ENCODE measurements at regions not wholly inside any gene's neighbourhood (a gene's known extent, or its start where the extent isn't known, plus 50 kb on each side); places are given as distances from the start of the nearest gene placed in this dataset.

DNA sequence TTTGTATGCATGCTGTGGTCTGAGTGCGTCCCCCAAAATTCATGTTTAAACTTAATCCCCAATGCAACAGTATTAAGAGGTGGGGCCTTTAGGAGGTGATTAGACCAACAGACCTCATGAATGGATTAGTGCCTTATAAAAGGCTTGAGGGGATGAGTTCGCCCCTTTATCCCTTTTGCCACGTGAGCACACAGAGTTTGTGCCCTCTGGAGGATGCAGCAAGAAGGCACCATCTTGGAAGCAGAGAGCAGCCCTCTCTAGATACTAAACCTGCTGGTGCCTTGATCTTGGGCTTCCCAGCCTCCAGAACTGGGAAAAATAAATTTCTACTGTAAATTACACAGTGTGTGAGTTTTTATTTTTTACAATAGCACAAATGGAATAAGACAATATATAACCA lies 177.1 kb upstream of the SPRY4 start:
- in situ Hi-C loops (cut with HindIII; ENCODE audit: low sequenced_read_pairs), result no loop called here
- DNase-seq (ENCODE audit: low read depth), result no peak
- TF ChIP-seq, protein P1, sequence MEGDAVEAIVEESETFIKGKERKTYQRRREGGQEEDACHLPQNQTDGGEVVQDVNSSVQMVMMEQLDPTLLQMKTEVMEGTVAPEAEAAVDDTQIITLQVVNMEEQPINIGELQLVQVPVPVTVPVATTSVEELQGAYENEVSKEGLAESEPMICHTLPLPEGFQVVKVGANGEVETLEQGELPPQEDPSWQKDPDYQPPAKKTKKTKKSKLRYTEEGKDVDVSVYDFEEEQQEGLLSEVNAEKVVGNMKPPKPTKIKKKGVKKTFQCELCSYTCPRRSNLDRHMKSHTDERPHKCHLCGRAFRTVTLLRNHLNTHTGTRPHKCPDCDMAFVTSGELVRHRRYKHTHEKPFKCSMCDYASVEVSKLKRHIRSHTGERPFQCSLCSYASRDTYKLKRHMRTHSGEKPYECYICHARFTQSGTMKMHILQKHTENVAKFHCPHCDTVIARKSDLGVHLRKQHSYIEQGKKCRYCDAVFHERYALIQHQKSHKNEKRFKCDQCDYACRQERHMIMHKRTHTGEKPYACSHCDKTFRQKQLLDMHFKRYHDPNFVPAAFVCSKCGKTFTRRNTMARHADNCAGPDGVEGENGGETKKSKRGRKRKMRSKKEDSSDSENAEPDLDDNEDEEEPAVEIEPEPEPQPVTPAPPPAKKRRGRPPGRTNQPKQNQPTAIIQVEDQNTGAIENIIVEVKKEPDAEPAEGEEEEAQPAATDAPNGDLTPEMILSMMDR (IDR thresholded peaks at IDR 0.05; ENCODE audit: low read depth, low read length, missing control alignments), result no peak
- no peak overlapping the region for H3K4me3 ChIP-seq (ENCODE audit: low read depth, low read length)

DNA sequence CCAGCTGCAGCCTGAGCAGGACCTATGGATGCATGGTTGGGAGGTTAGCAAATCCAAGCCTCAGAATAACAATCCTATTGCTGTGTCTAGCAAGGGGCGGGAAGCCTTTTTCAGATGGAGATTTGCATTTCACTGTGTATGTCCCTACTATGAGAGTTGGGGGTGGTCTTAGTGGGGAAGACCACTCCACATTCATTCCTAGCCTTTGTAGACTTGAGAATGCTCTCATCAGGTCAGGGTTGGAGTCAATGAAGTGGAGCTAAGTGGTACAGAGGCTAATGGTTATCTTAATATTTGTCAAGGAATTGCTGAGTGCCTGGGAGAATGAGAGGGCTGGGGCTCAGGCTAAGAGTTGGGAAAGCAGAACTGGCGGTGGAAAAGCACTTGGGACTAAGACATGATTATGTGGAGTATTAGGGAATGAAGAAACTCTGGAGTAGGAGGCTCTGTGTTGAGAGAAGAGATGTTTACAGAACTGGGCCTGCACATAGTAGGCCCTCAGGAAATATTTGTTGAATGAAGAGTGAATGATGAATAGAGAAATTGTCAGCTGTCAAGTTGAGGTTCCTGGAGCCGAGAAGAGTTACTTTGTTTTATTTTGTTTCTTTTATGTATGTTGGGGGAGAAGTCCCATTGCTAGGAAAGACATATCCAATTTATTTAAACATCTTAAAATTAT lies 175.5 kb upstream of the SPRY4 start:
- TF ChIP-seq, protein P1 (IDR thresholded peaks at IDR 0.05; ENCODE audit: low read depth, low read length, missing control alignments), result no peak
- no peak overlapping the region for H3K4me3 ChIP-seq (ENCODE audit: low read depth, low read length)

DNA sequence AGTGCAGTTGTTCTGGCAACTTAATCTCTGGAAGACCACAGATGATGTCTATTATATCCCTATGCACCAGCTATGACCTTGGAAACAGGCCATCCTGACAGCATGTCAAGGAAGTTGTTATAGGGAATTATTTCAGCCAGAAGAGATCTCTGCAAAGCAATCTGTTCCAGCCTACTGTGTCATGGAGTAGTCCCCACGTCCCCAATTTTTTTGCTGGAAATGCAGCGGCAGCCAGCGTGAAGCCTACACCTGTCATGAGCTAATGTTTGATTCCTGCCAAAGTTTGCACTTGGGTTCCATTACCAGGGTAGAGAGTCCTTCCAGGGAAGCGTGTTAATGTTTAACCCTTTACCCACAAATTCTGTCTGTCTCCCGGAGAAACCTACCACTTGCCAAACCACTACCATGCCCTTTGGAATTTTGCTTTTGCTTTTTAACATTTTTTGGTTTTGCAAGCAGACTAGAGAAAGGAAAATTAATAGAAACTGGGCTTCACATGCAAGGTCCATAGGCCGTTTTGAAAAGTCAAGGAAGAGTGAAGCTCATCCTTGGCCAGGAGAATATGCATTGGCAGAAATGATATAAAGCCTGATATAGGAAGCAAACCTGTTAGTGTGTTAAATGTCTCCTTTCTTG lies 174.9 kb upstream of the SPRY4 start:
- TF ChIP-seq, protein P1 (IDR thresholded peaks at IDR 0.05; ENCODE audit: low read depth, low read length, missing control alignments), result no peak
- in situ Hi-C loops (cut with HindIII; ENCODE audit: low sequenced_read_pairs), result no loop called here
- peak; percentile 60 for DNase-seq (ENCODE audit: low read depth)
- no peak overlapping the region for H3K4me3 ChIP-seq (ENCODE audit: low read depth, low read length)

More for the DNA sequence above, 175.5 kb upstream of the SPRY4 start:
- DNase-seq (ENCODE audit: low read depth), result no peak
- in situ Hi-C loops (cut with HindIII; ENCODE audit: low sequenced_read_pairs), result no loop called here

DNA sequence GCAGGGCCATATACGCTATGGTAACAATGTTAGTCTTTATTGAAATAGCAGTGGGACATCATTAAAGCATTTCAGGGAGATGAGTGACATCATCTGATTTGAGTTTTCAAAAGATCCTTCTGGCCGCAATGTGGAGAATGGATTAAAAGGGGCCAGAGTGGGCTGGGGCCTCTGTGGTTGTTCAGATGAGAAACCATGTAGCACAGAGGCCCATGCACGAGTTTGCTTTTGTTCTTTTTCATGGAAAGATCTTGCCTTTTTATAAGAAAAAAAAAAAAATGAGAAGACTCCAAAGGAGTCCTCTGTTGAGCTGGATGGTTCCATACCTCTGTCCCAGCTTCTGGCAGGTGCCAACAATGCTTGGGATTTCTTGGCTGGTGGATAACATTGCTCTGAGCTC lies 173.5 kb upstream of the SPRY4 start:
- TF ChIP-seq, protein P1 (IDR thresholded peaks at IDR 0.05; ENCODE audit: low read depth, low read length, missing control alignments), result no peak
- in situ Hi-C loops (cut with HindIII; ENCODE audit: low sequenced_read_pairs), result no loop called here
- DNase-seq (ENCODE audit: low read depth), result no peak
- no peak overlapping the region for H3K4me3 ChIP-seq (ENCODE audit: low read depth, low read length)

DNA sequence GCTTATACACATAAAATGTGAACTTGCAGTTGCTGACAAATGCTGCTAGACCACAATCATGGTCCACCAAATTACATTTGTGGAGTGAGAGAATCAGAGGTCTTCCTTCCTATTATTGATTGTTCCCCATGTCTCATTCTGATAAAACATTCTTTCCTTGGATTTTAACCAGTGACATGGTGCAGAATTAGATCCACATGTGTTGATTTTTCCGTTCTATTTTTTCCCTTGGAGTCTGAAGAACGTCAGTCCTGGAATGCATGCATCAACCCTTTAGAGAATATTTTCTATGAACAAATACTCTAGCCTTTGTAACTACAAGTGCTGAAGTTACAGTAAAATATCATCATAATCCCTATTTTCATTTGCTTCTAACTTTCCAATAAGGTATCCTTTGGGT lies 170.7 kb upstream of the SPRY4 start:
- TF ChIP-seq, protein P1 (IDR thresholded peaks at IDR 0.05; ENCODE audit: low read depth, low read length, missing control alignments), result no peak
- in situ Hi-C loops (cut with HindIII; ENCODE audit: low sequenced_read_pairs), result no loop called here
- no peak overlapping the region for H3K4me3 ChIP-seq (ENCODE audit: low read depth, low read length)
- no peak for DNase-seq (ENCODE audit: low read depth)

DNA sequence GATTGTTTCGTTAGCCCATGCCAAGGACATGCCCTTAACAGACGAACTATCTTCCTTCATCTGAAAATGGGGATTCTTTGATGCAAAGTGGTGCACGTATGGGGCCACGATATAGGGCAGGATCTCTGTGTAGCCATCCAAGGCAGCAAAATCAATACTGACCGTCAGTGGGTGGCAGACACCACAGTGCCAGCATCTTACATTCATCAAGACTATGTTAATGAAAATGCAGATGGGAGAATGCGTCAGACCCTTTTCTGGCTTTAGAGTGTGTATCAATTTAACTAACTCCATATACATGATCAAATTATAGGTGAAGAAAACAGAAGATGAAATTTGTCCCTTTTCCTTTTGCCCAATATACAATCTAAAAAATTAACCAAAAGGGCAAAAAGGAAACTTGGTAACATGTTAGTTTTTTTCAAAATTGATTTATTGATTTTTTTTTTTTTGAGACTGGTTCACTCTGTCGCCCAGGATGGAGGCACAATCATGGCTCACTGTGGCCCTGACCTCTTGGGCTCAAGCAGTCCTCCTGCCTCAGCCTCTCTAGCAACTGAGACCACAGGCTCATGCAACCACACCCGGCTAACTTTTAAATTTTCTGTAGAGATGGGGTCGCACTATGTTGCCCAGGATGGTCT lies 169.2 kb upstream of the SPRY4 start:
- in situ Hi-C loops (cut with HindIII; ENCODE audit: low sequenced_read_pairs), result no loop called here
- TF ChIP-seq, protein P1 (IDR thresholded peaks at IDR 0.05; ENCODE audit: low read depth, low read length, missing control alignments), result no peak
- no peak overlapping the region for H3K4me3 ChIP-seq (ENCODE audit: low read depth, low read length)
- no peak for DNase-seq (ENCODE audit: low read depth)
